HG03457 (cell line): ENCODE measurements at regions not wholly inside any gene's neighbourhood (a gene's known extent, or its start where the extent isn't known, plus 50 kb on each side); places are given as distances from the start of the nearest gene placed in this dataset.

ENCODE experiments used
- ATAC-seq: cut with Tn5 transposase; IDR thresholded peaks from one replicate; pipeline ENCODE4 v1.9.1; 2021; ENCODE audit warnings: moderate number of reproducible peaks; ENCODE audit not compliant: unreplicated experiment

DNA sequence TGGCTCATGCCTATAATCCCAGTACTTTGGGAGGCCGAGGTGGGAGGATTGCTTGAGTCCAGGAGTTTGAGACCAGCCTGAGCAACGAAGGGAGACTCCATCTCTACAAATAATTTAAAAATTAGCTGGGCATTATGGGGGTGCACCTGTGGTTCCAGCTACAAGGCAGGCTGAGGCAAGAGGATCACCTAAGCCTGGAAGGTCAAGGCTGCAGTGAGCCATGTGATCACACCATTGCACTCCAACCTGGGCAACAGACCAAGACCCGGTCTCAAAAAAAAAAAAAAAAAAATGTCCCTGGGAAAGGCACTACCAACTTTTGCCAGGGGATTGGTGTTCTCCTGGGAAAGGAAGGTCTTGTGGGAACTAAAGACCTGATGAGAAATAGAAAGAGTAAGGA is 134.2 kb upstream of the AUTS2 start:
- no peak for ATAC-seq

DNA sequence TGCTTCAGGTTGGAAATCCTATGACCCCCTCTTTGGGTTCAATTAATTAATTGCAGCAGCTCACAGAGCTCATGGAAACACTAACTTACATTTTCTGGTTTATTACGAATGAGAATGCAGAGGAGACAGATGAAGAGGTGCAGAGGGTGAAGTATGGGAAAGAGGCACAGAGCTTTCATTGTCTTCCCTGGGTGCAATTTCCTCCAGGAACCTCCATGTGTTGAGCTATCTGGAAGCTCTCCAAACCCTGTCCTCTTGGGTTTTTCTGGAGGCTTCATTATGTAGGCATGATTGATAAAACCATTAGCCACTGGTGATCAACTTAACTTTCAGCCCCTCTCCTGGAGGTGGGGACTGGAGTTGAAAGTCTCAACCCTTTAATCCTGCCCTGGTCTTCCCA is 133.0 kb upstream of the AUTS2 start:
- no peak for ATAC-seq

DNA sequence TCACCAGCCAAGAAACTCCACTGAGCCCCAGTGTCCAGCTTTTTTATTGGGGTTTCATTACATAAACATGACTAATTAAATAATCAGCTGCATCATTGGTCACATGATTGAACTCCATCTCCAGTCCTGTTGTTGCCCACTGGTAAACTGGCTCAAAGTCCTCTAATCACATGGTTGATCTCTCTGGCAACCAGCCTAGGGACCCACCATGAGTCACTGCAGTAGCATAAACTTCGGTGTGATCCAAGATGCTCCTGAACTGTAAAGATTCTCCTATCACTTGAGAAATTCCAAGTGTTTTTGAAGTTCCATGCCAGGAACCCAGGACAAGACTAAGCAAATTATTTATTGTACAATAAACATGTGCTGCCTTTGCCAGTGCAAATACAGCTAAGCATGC is 130.4 kb upstream of the AUTS2 start:
- no peak for ATAC-seq

DNA sequence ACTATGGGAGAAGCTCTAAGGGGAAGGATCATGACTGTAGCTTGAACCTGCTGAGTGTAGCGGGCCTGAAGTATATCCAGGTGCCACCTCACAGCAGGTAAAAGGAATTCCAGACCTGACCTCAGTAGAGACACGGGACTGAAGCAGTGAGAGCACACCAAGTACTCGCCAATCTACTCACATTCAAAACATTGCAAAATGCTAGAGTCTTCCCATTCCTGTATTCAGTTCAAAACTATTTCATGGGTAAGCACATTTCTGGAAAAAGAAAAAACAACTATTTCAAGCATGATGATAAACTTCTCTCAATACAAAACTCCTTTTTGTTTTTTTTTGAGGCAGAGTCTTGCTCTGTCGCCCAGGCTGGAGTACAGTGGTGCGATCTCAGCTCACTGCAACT is 121.9 kb upstream of the AUTS2 start:
- ATAC-seq, result no peak

DNA sequence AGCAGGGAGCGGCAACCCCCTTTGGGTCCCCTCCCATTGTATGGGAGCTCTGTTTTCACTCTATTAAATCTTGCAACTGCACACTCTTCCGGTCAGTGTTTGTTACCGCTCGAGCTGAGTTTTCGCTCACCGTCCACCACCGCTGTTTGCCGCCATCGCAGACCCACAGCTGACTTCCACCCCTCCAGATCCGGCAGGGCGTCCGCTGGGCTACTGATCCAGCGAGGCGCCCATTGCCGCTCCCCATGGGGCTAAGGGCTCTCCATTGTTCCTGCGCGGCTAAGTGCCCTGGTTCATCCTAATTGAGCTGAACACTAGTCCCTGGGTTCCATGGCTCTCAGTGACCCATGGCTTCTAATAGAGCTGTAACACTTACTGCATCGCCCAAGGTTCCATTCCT is 115.6 kb upstream of the AUTS2 start:
- no peak for ATAC-seq

GRCh38 chr7:69489533-69489932 is 108.7 kb upstream of the AUTS2 start:
- ATAC-seq, result no peak

GRCh38 chr7:69498671-69499070 is 99.6 kb upstream of the AUTS2 start:
- ATAC-seq, result no peak

DNA sequence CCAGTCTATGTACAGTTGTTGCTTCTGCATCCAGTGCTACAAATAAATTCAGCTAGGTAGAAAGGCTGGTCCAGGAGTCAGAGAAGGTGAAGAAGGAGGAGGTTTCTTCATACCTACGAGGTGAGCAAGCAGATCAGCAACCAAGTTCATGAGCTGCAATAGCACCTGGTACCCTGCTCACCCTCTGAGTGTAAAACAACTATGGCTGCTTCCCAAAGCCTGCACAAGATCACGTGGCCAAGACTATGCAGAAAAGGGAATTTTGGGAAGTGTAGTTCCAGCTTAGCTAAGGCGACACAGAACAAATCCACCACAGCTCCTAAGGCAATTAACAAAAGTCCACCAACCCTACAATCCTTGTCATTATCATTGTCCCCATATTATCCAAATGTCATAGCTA is 95.9 kb upstream of the AUTS2 start:
- no peak for ATAC-seq

DNA sequence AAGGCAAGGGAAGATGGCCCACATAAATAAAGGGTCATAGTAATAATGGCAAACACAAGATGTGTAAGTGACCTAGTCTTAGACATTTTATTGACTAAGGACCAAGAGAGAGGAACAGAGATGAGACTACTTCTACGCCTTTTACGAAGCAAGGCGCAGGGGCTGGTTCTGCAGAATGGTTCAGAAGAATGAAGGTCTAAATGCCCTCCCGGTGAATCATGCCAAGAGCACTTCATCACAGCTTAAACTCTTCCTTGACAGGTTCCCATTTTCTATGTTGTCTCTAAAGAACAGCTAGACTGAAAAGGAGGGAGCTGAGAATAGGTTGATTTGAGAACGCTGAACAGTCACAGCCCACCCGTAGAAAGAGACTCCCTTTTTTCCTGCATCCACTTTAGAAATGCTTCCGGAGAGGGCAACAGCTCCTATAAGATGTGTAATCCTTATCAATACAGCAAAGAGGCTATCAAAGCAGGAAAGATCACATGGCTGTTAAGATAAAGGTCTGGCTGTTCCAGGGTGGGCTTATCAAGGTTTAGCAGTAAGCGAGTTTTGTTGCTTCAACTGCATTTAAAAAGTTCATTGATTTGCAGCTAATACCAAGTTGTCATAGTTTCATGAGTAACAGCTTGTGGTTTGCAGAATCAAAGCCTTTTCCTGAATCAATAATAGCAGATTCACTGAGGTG is 93.4 kb upstream of the AUTS2 start:
- ATAC-seq, result no peak

DNA sequence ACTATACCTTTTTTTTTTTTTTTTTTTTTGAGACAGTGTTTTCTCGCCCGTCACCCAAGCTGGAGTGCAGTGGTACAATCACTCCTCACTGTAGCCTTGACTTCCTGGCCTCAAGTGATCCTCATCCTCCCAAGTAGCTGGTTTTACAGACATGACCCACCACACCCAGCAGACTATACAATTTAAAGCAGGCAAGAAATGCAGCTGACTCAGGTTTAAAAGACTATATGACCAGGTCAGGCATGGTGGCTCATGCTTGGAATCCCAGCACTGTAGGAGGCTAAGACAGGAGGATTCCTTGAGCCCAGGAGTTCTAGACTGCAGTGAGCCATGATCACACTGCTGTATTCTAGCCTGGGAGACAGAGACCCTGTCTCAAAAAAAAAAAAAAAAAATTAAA is 89.5 kb upstream of the AUTS2 start:
- ATAC-seq, result no peak

GRCh38 chr7:69510114-69510513 is 88.2 kb upstream of the AUTS2 start:
- ATAC-seq, result no peak

- no peak for ATAC-seq
These were observed 82.6 kb upstream of the AUTS2 start for GRCh38 chr7:69515495-69516212.

DNA sequence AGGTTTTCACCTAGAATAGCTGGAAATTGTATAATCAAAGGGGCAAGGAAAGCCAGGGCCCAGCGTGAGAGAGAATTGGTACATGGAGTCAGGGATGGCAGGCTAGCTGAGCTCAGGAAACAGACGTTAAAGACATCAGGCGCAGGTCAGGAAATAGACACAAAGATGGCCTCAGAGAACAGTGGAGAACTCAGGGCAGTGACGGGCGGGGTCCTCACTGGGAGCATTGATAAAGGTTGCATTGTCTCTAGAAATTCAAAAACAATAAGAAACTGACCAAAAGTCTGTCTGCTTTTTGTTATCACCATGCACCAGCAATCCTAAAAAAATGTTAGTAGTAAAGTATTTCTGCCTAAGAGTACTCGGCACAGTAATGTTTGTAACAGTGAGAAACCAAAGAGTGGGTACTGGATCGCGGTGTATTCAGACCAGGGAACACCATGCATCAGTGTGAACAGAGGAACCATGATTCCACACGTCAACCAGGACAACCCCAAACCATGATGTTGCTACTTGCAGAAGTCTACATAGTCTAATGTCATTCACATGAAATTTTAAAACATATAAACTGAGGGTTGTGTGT is 81.9 kb upstream of the AUTS2 start:
- ATAC-seq, result no peak

DNA sequence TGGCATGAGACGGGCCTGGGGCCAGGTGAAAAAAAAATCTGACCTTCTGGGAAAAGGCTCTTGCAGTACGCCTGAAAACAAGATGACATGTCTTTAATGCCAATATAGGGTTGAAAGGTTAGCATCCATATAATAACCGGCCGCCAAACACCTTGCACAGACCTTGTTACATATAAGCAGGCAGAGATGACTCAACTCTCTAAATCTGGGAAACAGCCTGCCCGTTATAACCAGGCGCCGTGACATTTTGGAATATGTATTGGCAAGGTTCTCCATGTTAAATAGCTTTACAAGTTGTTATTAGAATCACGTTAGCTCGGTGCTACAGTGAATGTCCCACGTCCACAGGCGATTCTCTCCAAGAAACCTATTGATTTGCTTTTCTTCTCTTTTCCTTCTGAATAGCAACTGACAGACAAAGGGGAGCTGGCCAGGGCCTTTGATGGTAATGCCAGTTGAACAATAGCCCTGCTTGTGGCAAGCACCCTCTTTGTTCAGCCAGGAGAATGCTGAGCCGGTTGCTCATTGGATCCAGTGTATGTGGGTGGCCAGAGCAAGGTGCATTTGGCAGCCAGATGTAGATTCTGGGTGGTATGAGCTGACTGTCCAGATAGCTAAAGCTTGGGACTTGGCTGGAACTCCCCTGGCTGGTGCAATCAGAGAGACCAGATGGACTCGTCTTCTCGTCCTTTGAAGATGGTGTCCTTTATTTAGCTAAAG is 80.1 kb upstream of the AUTS2 start:
- ATAC-seq, result no peak

- ATAC-seq, result no peak
These were observed 79.6 kb upstream of the AUTS2 start for GRCh38 chr7:69518705-69519077.

DNA sequence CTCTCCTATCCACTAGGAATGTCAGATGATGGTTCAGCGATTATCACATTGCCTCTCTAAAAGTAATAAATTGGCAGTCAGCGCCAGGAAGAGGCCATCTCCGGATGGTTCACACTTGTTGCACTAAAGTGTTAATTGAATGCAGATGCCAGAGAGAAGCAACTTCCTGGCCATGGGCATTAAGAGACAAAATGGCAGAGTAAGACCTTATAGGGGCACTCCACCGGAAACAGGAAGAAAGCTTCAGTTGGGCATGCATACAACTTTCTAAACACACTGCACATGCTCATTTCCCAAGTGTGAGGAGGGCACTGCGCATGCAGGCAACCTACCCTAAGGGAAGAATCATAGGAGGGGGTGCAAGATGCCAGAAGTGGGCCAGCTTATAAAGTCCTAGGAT is 71.7 kb upstream of the AUTS2 start:
- no peak for ATAC-seq

DNA sequence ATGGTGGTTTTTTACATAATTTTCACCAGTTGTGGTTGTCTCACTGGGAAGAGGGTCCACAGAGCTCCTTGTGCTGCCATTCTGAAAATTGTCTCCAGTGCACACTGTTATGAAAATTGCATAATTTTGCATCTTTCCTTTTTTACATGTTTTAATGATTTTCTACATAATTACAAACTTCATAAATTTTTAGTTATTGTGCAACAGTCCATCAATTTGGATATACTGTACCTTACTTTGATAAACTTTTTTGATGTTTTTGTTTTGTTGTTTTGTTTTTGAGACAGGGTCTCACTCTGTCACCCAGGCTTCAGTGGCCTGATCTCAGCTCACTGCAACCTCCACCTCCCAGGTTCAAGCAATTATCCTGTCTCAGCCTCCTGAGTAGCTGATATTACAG is 70.6 kb upstream of the AUTS2 start:
- no peak for ATAC-seq

- ATAC-seq, result no peak
These were observed 67.2 kb upstream of the AUTS2 start for GRCh38 chr7:69531050-69531449.

GRCh38 chr7:69534461-69535041 is 63.7 kb upstream of the AUTS2 start:
- ATAC-seq, result no peak

DNA sequence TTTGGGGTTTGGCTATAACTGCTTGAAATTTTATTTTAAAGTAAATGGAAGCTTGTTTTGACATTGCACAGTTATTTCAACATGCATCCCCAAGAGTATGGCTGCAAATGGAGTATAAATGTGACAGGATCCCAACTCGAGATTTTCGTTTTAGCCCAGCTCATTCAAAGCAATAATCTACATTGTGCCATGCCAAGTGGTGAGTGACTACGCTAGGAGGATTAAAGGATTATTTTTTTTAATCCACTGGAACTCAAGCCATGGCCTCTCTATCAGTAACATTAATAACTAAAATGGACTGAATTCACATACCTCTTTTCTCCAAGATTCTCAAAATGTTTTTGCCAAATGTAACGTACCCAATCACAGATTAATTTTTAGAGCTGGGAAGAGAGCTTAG is 60.6 kb upstream of the AUTS2 start:
- no peak for ATAC-seq

- ATAC-seq, result no peak
These were observed 58.7 kb upstream of the AUTS2 start for GRCh38 chr7:69539531-69539930.

DNA sequence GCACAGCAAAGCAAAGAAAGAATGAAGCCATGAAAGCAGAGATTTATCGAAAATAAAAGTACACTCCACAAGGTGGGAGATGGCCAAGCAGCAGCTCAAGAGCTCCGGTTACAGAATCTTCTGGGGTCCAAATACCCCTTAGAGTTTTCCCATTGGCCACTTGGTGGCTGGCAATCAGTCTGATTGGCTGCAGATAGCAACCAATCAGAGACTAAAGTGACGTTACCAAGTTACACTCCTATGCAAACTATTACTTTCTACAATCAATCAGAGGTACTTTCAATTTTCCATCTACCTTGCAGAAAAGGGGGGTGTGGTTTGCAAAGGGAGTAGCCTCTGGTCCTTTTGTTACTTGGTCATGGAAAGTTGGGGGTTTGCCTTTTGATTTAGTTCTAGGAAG is 58.0 kb upstream of the AUTS2 start:
- ATAC-seq, result no peak
